Naive thymus-derived CD8-positive, alpha-beta T cell (primary cell): ENCODE measurements at regions not wholly inside any gene's neighbourhood (a gene's known extent, or its start where the extent isn't known, plus 50 kb on each side); places are given as distances from the start of the nearest gene placed in this dataset.

Experiments used
- ATAC-seq, 2 donors: fragments of 150-1000 bp; cut with Tn5 transposase in 1 of 2; sonication (Bioruptor Pico), chemical (Tn5 transposase) in 1 of 2; 1 replicate in 1 of 2; 2 replicates in 1 of 2; pipeline ENCODE4 v1.10.0; 2021; ENCODE audit warnings: mild to moderate bottlenecking in 2 of 2, moderate library complexity in 2 of 2
- POLR2A ChIA-PET: fragments of 350-600 bp; sonication (Branson Sonifier 250); formaldehyde crosslinking; loops from one replicate; lab custom pipeline; 2021; ENCODE audit warnings: antibody characterized with exemption; lab: Charles Lee
- DNase-seq, 10 donors: peaks; one replicate each; pipeline versions ENCODE4 v3.0.0 to v3.0.0-alpha.2; 2020 to 2022
- H3K27ac Mint-ChIP-seq, 10 donors: one replicate each; pipeline ENCODE4 v1.8.0; 2020 to 2022; ENCODE audit warnings: mild to moderate bottlenecking in 10 of 10, mixed read lengths in 10 of 10, moderate library complexity in 4 of 10, inconsistent platforms in 1 of 10
- H3K27me3 Mint-ChIP-seq, 5 donors: one replicate each; pipeline ENCODE4 v1.8.0; 2021 to 2022; ENCODE audit warnings: mixed read lengths in 5 of 5
- H3K36me3 Mint-ChIP-seq, 3 donors: one replicate each; pipeline ENCODE4 v1.8.0; 2020 to 2022; ENCODE audit warnings: mixed read lengths in 3 of 3, mild to moderate bottlenecking in 2 of 3, inconsistent platforms in 1 of 3
- H3K4me1 Mint-ChIP-seq, 4 donors: one replicate each; pipeline ENCODE4 v1.8.0; 2021 to 2022; ENCODE audit warnings: mixed read lengths in 4 of 4
- H3K4me3 Mint-ChIP-seq, 10 donors: one replicate each; pipeline ENCODE4 v1.8.0; 2020 to 2022; ENCODE audit warnings: mild to moderate bottlenecking in 10 of 10, mixed read lengths in 10 of 10, moderate library complexity in 6 of 10, inconsistent platforms in 1 of 10
- H3K9me3 Mint-ChIP-seq, 9 donors: one replicate each; pipeline ENCODE4 v1.8.0; 2020 to 2022; ENCODE audit warnings: mixed read lengths in 9 of 9, mild to moderate bottlenecking in 3 of 9, inconsistent platforms in 1 of 9, moderate library complexity in 1 of 9

- H3K9me3 Mint-ChIP-seq, result peaks cover 9 to 38% (median 15%) of the 10 kb centered on the region in 9 donors
- peaks cover 0 to 21% (median 0%) of the 10 kb centered on the region in 3 donors for H3K36me3 Mint-ChIP-seq
- POLR2A ChIA-PET, result no interaction called here
- no peak overlapping the region for H3K4me3 Mint-ChIP-seq
- H3K27me3 Mint-ChIP-seq, result peaks cover 0 to 7% (median 0%) of the 10 kb centered on the region in 5 donors
- no peak overlapping the region for H3K27ac Mint-ChIP-seq
- no peak for DNase-seq
- no peaks in the 10 kb centered on the region for H3K4me1 Mint-ChIP-seq
- no peak for ATAC-seq
These were observed 264.3 kb upstream of the RIMS1 start for GRCh38 chr6:71621918-71622519.

GRCh38 chr6:71642120-71642519 is 244.2 kb upstream of the RIMS1 start:
- H3K36me3 Mint-ChIP-seq, result no peaks in the 10 kb centered on the region
- H3K27me3 Mint-ChIP-seq, result no peaks in the 10 kb centered on the region
- POLR2A ChIA-PET, result no interaction called here
- no peak overlapping the region for H3K27ac Mint-ChIP-seq
- no peaks in the 10 kb centered on the region for H3K4me1 Mint-ChIP-seq
- DNase-seq, result no peak
- no peak overlapping the region for H3K4me3 Mint-ChIP-seq
- ATAC-seq, result no peak
- H3K9me3 Mint-ChIP-seq, result peaks cover 0 to 4% (median 0%) of the 10 kb centered on the region in 9 donors

GRCh38 chr6:71642793-71643192 is 243.6 kb upstream of the RIMS1 start:
- H3K36me3 Mint-ChIP-seq, result no peaks in the 10 kb centered on the region
- DNase-seq (no peak), ATAC-seq (no peak)
- peaks cover 0 to 3% (median 0%) of the 10 kb centered on the region in 9 donors for H3K9me3 Mint-ChIP-seq
- H3K27ac Mint-ChIP-seq, result no peak overlapping the region
- H3K27me3 Mint-ChIP-seq, result no peaks in the 10 kb centered on the region
- H3K4me3 Mint-ChIP-seq, result no peak overlapping the region
- no peaks in the 10 kb centered on the region for H3K4me1 Mint-ChIP-seq
- POLR2A ChIA-PET, result no interaction called here

GRCh38 chr6:71645299-71645698 is 241.1 kb upstream of the RIMS1 start:
- H3K9me3 Mint-ChIP-seq, result peaks cover 0 to 9% (median under 1%) of the 10 kb centered on the region in 9 donors
- ATAC-seq, result no peak
- no peak overlapping the region for H3K27ac Mint-ChIP-seq
- POLR2A ChIA-PET, result no interaction called here
- DNase-seq, result no peak
- H3K4me1 Mint-ChIP-seq, result no peaks in the 10 kb centered on the region
- H3K4me3 Mint-ChIP-seq, result no peak overlapping the region
- no peaks in the 10 kb centered on the region for H3K27me3 Mint-ChIP-seq
- H3K36me3 Mint-ChIP-seq, result no peaks in the 10 kb centered on the region

DNA sequence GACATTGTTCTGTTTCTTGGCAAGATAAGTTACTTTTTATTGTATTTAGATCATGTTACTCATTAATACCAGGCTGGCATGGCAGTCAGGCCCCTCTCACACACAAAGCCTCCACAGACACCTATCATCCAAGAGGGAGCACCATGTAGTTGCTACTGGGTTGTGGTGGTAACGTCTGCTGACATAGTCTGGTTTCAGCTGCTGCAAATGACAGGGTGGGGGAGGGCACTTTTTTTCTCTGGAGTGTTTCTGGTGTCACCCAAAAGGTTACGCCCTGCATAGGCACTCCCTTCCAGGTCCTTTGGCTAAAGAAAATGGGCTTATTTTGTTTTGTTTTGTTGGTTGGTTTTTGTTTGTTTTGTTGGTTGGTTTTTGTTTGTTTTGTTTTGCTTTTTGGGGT is 236.4 kb upstream of the RIMS1 start:
- Mint-ChIP-seq H3K4me1 (no peaks in the 10 kb centered on the region), H3K4me3 (no peak overlapping the region), H3K27me3 (peaks cover 0 to 10% (median 0%) of the 10 kb centered on the region in 5 donors), H3K36me3 (no peaks in the 10 kb centered on the region), H3K9me3 (peaks cover 0 to 9% (median 2%) of the 10 kb centered on the region in 9 donors), H3K27ac (no peak overlapping the region)
- POLR2A ChIA-PET, result no interaction called here
- DNase-seq (no peak), ATAC-seq (no peak)

GRCh38 chr6:71651636-71652035 is 234.7 kb upstream of the RIMS1 start:
- H3K27ac Mint-ChIP-seq, result no peak overlapping the region

GRCh38 chr6:71656121-71656520 is 230.2 kb upstream of the RIMS1 start:
- Mint-ChIP-seq H3K27ac (no peak overlapping the region), H3K27me3 (peaks cover 0 to 10% (median 0%) of the 10 kb centered on the region in 5 donors), H3K4me3 (no peak overlapping the region), H3K9me3 (peaks cover 0 to 9% (median 0%) of the 10 kb centered on the region in 9 donors), H3K4me1 (no peaks in the 10 kb centered on the region), H3K36me3 (no peaks in the 10 kb centered on the region)
- ATAC-seq, result no peak
- POLR2A ChIA-PET, result no interaction called here
- DNase-seq, result no peak

More at GRCh38 chr6:71651636-71652035, 234.7 kb upstream of the RIMS1 start:
- no peak overlapping the region for H3K4me3 Mint-ChIP-seq
- H3K9me3 Mint-ChIP-seq, result peaks cover 0 to 9% (median 0%) of the 10 kb centered on the region in 9 donors
- no peaks in the 10 kb centered on the region for H3K36me3 Mint-ChIP-seq
- ATAC-seq, result no peak
- DNase-seq, result no peak
- H3K27me3 Mint-ChIP-seq, result peaks cover 0 to 10% (median 0%) of the 10 kb centered on the region in 5 donors
- H3K4me1 Mint-ChIP-seq, result no peaks in the 10 kb centered on the region
- POLR2A ChIA-PET, result no interaction called here

DNA sequence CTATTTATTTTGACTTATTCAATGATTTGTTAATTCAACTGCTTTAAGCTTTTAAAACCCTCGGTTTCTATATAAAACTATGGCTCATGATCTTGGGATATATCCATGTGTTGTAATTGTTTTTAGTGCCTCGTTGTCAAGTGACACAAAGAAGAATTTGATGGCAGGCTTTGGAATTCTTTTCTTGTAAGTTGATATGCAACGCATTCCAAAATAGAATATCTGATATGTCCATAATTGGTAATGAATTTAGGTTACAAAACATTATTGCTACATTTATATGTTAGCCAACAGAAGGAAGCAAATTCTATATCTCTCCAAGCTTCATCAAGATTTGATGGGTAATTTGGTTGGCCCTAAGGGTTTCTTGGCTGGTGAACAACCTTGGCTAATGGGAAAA is 220.4 kb upstream of the RIMS1 start:
- POLR2A ChIA-PET, result no interaction called here

GRCh38 chr6:71672876-71673275 is 213.5 kb upstream of the RIMS1 start:
- H3K27me3 Mint-ChIP-seq, result no peaks in the 10 kb centered on the region
- DNase-seq (no peak), ATAC-seq (no peak)
- H3K9me3 Mint-ChIP-seq, result peaks cover 0 to 3% (median 0%) of the 10 kb centered on the region in 9 donors
- no peak overlapping the region for H3K27ac Mint-ChIP-seq
- no peaks in the 10 kb centered on the region for H3K36me3 Mint-ChIP-seq
- POLR2A ChIA-PET, result no interaction called here
- no peaks in the 10 kb centered on the region for H3K4me1 Mint-ChIP-seq
- no peak overlapping the region for H3K4me3 Mint-ChIP-seq

More for the DNA sequence above, 220.4 kb upstream of the RIMS1 start:
- peaks cover 0 to 21% (median 0%) of the 10 kb centered on the region in 9 donors for H3K9me3 Mint-ChIP-seq
- DNase-seq (no peak), ATAC-seq (no peak)
- H3K4me3 Mint-ChIP-seq, result no peak overlapping the region
- no peaks in the 10 kb centered on the region for H3K36me3 Mint-ChIP-seq
- H3K4me1 Mint-ChIP-seq, result no peaks in the 10 kb centered on the region
- no peak overlapping the region for H3K27ac Mint-ChIP-seq
- H3K27me3 Mint-ChIP-seq, result peaks cover 0 to 3% (median 0%) of the 10 kb centered on the region in 5 donors

- no peak overlapping the region for H3K27ac Mint-ChIP-seq
- ATAC-seq (no peak), DNase-seq (no peak)
- POLR2A ChIA-PET, result no interaction called here
- no peak overlapping the region for H3K4me3 Mint-ChIP-seq
- H3K27me3 Mint-ChIP-seq, result no peaks in the 10 kb centered on the region
- H3K4me1 Mint-ChIP-seq, result no peaks in the 10 kb centered on the region
- peaks cover 0 to 5% (median 0%) of the 10 kb centered on the region in 9 donors for H3K9me3 Mint-ChIP-seq
- no peaks in the 10 kb centered on the region for H3K36me3 Mint-ChIP-seq
These were observed 211.0 kb upstream of the RIMS1 start for GRCh38 chr6:71675386-71675785.

DNA sequence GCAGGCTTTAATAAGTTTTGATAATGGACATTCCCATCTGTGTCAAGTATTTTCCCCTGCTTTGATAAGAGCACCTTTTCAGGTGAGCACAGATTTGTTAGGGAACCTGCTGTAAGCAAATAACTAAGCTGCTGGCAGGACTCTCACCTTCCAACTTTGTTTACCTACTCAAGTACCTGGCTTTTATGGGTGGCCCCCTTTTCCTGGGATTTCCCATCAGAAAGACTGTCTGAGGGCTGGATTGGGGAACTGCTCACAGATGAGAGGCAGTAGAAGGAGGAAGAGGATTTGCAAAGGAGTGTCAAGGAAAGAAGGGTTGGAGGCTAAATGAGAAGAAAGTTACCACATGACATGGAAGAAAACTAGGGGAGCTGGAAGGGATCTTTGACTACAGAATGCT is 210.1 kb upstream of the RIMS1 start:
- POLR2A ChIA-PET, result no interaction called here
- H3K9me3 Mint-ChIP-seq, result peaks cover 0 to 6% (median 0%) of the 10 kb centered on the region in 9 donors
- ATAC-seq (no peak), DNase-seq (no peak)
- no peaks in the 10 kb centered on the region for H3K36me3 Mint-ChIP-seq
- H3K4me3 Mint-ChIP-seq, result no peak overlapping the region
- H3K4me1 Mint-ChIP-seq, result no peaks in the 10 kb centered on the region
- no peaks in the 10 kb centered on the region for H3K27me3 Mint-ChIP-seq
- no peak overlapping the region for H3K27ac Mint-ChIP-seq

- no peaks in the 10 kb centered on the region for H3K27me3 Mint-ChIP-seq
- no peaks in the 10 kb centered on the region for H3K4me1 Mint-ChIP-seq
- ATAC-seq (no peak), DNase-seq (no peak)
- POLR2A ChIA-PET, result no interaction called here
- no peaks in the 10 kb centered on the region for H3K36me3 Mint-ChIP-seq
- H3K9me3 Mint-ChIP-seq, result peaks cover 0 to 6% (median 0%) of the 10 kb centered on the region in 9 donors
- no peak overlapping the region for H3K4me3 Mint-ChIP-seq
- no peak overlapping the region for H3K27ac Mint-ChIP-seq
These were observed 208.3 kb upstream of the RIMS1 start for GRCh38 chr6:71678091-71678490.

GRCh38 chr6:71681234-71681867 is 205.0 kb upstream of the RIMS1 start:
- ATAC-seq (no peak), DNase-seq (no peak)
- Mint-ChIP-seq H3K27me3 (no peaks in the 10 kb centered on the region), H3K9me3 (peaks cover 0 to 3% (median 0%) of the 10 kb centered on the region in 9 donors), H3K27ac (no peak overlapping the region), H3K4me3 (no peak overlapping the region), H3K4me1 (no peaks in the 10 kb centered on the region), H3K36me3 (no peaks in the 10 kb centered on the region)
- POLR2A ChIA-PET, result no interaction called here
